Adrenal gland (tissue), 5 donors: ENCODE measurements at regions not wholly inside any gene's neighbourhood (a gene's known extent, or its start where the extent isn't known, plus 50 kb on each side); places are given as distances from the start of the nearest gene placed in this dataset.

Experiments used
- POLR2A ChIP-seq, 2 donors: fragments of 450-650 bp; IDR thresholded peaks; one replicate each; pipeline ENCODE4 v1.6.1; 2017; ENCODE audit warnings: antibody characterized with exemption in 2 of 2, mild to moderate bottlenecking in 2 of 2, moderate library complexity in 1 of 2
- TF ChIP-seq, protein P1 (sequence below), 6 experiments: fragments of 450-650 bp in 4 of 6; fragments of 200-600 bp in 2 of 6; sonication (generic) in 1 of 6; IDR thresholded peaks; 1 replicate in 5 of 6; 2 replicates in 1 of 6; pipeline versions ENCODE4 v1.5.1 to v1.8.0; 2016 to 2021; ENCODE audit warnings: antibody characterized with exemption in 6 of 6, mild to moderate bottlenecking in 2 of 6, moderate library complexity in 1 of 6
- donor health status: DM: no; HTN: no; CAD: no.

DNA sequence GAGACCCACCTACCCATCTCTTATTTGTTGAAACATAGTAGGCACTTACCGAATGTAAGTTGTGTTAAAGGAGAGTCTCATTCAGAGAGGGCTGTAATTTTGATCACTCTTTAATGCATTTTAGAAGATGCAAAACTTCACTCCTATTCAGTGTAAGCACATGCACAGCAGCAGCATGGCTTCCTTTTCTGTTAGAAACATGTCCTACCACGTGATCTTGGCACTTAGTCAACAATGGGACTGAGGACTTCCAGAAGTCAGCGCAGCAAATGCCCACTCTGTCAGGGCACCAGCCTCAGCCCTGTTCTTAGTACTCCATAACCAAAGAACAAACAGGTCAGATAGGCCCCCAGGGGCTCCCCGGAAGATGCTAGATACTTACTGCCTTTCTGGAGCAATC is 456.5 kb downstream of the METTL4 start:
- TF ChIP-seq, protein P1, sequence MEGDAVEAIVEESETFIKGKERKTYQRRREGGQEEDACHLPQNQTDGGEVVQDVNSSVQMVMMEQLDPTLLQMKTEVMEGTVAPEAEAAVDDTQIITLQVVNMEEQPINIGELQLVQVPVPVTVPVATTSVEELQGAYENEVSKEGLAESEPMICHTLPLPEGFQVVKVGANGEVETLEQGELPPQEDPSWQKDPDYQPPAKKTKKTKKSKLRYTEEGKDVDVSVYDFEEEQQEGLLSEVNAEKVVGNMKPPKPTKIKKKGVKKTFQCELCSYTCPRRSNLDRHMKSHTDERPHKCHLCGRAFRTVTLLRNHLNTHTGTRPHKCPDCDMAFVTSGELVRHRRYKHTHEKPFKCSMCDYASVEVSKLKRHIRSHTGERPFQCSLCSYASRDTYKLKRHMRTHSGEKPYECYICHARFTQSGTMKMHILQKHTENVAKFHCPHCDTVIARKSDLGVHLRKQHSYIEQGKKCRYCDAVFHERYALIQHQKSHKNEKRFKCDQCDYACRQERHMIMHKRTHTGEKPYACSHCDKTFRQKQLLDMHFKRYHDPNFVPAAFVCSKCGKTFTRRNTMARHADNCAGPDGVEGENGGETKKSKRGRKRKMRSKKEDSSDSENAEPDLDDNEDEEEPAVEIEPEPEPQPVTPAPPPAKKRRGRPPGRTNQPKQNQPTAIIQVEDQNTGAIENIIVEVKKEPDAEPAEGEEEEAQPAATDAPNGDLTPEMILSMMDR (IDR thresholded peaks at IDR 0.05) = no peak
- no peak for TF ChIP-seq POLR2A (IDR thresholded peaks at IDR 0.05)
